ENCODE measurements at regions not wholly inside any gene's neighbourhood (a gene's known extent, or its start where the extent isn't known, plus 50 kb on each side); places are given as distances from the start of the nearest gene placed in this dataset.

DNA sequence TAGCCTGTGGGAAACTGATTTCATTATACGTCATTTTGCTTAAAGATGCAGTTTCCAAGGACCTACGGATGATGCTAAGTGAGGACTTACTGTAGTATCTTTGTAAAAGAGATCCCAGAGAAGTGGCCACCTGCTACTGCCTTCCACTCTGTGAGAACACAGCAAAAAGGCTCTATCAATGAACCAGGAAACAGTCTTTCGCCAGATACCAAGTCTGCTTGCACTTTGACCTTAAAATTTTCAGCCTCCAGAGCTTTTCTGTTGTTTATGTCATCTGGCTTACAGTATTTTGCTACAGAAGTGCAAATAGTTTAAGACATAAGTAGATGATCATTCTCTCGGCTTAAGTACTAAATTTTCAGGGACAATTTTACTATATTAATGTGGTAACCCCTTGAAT is 847.9 kb upstream of the CHAC2 start:
- Mint-ChIP-seq H3K27me3 (ENCODE audit: insufficient read depth, low read depth, poor library complexity) (no peaks in the 10 kb centered on the region), H3K27ac (no peak overlapping the region), H3K4me3 (no peak overlapping the region), H3K4me1 (no peaks in the 10 kb centered on the region), H3K9me3 (no peaks in the 10 kb centered on the region; the same call in 2 of the 3 replicates), H3K36me3 (ENCODE audit: low read depth) (no peaks in the 10 kb centered on the region)
- TF ChIP-seq ZNF331 (CRISPR knock-in tag; IDR thresholded peaks at IDR 0.05; ENCODE audit: low read depth) (no peak), JUNB (IDR thresholded peaks at IDR 0.05; ENCODE audit: unreplicated experiment) (no peak), EZH2phosphoT487 (IDR thresholded peaks at IDR 0.05; ENCODE audit: unreplicated experiment) (no peak), NANOG (IDR thresholded peaks at IDR 0.05; ENCODE audit: borderline replicate concordance) (no peak), ZNF114 (CRISPR knock-in tag; IDR thresholded peaks at IDR 0.05) (no peak), ETS1 (IDR thresholded peaks at IDR 0.05) (no peak)
- TF ChIP-seq, protein P1, sequence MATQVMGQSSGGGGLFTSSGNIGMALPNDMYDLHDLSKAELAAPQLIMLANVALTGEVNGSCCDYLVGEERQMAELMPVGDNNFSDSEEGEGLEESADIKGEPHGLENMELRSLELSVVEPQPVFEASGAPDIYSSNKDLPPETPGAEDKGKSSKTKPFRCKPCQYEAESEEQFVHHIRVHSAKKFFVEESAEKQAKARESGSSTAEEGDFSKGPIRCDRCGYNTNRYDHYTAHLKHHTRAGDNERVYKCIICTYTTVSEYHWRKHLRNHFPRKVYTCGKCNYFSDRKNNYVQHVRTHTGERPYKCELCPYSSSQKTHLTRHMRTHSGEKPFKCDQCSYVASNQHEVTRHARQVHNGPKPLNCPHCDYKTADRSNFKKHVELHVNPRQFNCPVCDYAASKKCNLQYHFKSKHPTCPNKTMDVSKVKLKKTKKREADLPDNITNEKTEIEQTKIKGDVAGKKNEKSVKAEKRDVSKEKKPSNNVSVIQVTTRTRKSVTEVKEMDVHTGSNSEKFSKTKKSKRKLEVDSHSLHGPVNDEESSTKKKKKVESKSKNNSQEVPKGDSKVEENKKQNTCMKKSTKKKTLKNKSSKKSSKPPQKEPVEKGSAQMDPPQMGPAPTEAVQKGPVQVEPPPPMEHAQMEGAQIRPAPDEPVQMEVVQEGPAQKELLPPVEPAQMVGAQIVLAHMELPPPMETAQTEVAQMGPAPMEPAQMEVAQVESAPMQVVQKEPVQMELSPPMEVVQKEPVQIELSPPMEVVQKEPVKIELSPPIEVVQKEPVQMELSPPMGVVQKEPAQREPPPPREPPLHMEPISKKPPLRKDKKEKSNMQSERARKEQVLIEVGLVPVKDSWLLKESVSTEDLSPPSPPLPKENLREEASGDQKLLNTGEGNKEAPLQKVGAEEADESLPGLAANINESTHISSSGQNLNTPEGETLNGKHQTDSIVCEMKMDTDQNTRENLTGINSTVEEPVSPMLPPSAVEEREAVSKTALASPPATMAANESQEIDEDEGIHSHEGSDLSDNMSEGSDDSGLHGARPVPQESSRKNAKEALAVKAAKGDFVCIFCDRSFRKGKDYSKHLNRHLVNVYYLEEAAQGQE (IDR thresholded peaks at IDR 0.05; ENCODE audit: unreplicated experiment), result no peak
- Histone ChIP-seq H3K27me3 (ENCODE audit: insufficient read depth) (no peaks in the 10 kb centered on the region), H3K4me3 (no peak overlapping the region), H3K4me2 (no peak overlapping the region), H3F3A (replicated peaks; ENCODE audit: low read depth) (no peaks in the 10 kb centered on the region), H2AFZ (no peak overlapping the region), H3K4me1 (ENCODE audit: insufficient read depth) (no peaks in the 10 kb centered on the region), H3K36me3 (ENCODE audit: insufficient read depth) (no peaks in the 10 kb centered on the region), H3K9me2 (ENCODE audit: insufficient read depth) (no peaks in the 10 kb centered on the region), H3K79me2 (replicated peaks; ENCODE audit: insufficient read depth) (no peaks in the 10 kb centered on the region), H3K27ac (ENCODE audit: low read depth) (no peak overlapping the region), H4K20me1 (replicated peaks; ENCODE audit: insufficient read depth) (no peaks in the 10 kb centered on the region)
- no peak for DNase-seq (ENCODE audit: low spot score)
- ATAC-seq, result no peak

DNA sequence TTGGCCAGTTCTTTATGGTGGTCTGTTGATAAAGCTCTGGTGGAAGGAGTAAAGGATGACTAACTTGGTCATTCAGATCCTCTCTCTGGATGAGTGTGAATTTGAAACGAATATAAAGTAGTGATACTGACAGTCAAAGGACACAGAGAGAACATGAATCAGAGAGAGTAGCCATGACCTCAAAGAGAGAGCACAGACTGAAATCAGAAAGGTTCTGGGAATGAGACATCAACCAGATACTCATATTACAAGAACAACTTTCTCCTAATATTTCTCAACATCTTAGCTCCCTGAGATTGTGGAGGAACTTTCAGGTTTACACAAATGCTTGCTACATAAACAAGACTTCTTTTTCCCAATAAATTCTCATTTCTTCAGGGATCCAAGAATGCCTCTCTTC is 849.1 kb upstream of the CHAC2 start:
- no peak overlapping the region for H3K4me2 ChIP-seq
- DNase-seq (ENCODE audit: low spot score), result no peak
- ATAC-seq, result no peak
- TF ChIP-seq ZNF114 (CRISPR knock-in tag; IDR thresholded peaks at IDR 0.05) (no peak), EZH2 (IDR thresholded peaks at IDR 0.05; ENCODE audit: low read depth, unreplicated experiment) (no peak), EZH2phosphoT487 (IDR thresholded peaks at IDR 0.05; ENCODE audit: unreplicated experiment) (no peak), ETS1 (IDR thresholded peaks at IDR 0.05) (no peak), NANOG (IDR thresholded peaks at IDR 0.05; ENCODE audit: borderline replicate concordance) (no peak), STAT1 (IDR thresholded peaks at IDR 0.05; ENCODE audit: unreplicated experiment) (no peak), ZNF462 (CRISPR knock-in tag; IDR thresholded peaks at IDR 0.05) (no peak)

More for the DNA sequence above, 849.1 kb upstream of the CHAC2 start:
- Mint-ChIP-seq H3K27ac (no peak overlapping the region), H3K27me3 (ENCODE audit: insufficient read depth, low read depth, poor library complexity) (no peaks in the 10 kb centered on the region), H3K36me3 (ENCODE audit: low read depth) (no peaks in the 10 kb centered on the region), H3K4me1 (no peaks in the 10 kb centered on the region), H3K4me3 (no peak overlapping the region), H3K9me3 (no peaks in the 10 kb centered on the region)
- Histone ChIP-seq H4K20me1 (replicated peaks; ENCODE audit: insufficient read depth) (no peaks in the 10 kb centered on the region), H3K9me2 (ENCODE audit: insufficient read depth) (no peaks in the 10 kb centered on the region), H3K27me3 (ENCODE audit: insufficient read depth) (no peaks in the 10 kb centered on the region), H2AFZ (no peak overlapping the region), H3K79me2 (replicated peaks; ENCODE audit: insufficient read depth) (no peaks in the 10 kb centered on the region), H3K36me3 (ENCODE audit: insufficient read depth) (no peaks in the 10 kb centered on the region), H3K27ac (ENCODE audit: low read depth) (no peak overlapping the region), H3F3A (replicated peaks; ENCODE audit: low read depth) (no peaks in the 10 kb centered on the region), H3K4me1 (ENCODE audit: insufficient read depth) (no peaks in the 10 kb centered on the region), H3K4me3 (no peak overlapping the region)

All from GM23338 (cell line).